GM18870 (cell line): ENCODE measurements at regions not wholly inside any gene's neighbourhood (a gene's known extent, or its start where the extent isn't known, plus 50 kb on each side); places are given as distances from the start of the nearest gene placed in this dataset.
A peak's percentile ranks its signal among the peaks of the same experiment; 100 is the strongest.

ENCODE experiments used
- ATAC-seq: cut with Tn5 transposase; IDR thresholded peaks from one replicate; pipeline ENCODE4 v1.9.1; 2021; ENCODE audit warnings: moderate library complexity; ENCODE audit not compliant: unreplicated experiment

DNA sequence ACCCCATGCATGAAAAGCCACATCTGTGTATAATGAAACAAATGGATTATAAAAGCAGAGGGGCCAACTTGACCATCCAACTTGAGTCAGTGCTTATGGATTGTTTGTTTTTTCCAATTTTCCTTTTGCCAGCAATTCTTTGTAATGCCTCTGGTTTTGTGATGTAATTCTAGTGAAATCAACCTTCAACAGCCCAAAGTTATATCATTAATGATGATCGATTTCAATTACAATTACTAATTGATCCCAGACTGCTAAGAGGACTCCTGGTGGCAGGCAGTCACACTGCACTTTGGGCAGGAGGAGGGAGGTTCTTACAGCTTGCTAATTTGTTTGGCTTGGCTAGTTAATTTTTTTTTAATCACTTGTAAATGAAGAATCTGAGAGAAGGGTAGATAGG, 552.3 kb downstream of the NUF2 start:
- ATAC-seq, result no peak

DNA sequence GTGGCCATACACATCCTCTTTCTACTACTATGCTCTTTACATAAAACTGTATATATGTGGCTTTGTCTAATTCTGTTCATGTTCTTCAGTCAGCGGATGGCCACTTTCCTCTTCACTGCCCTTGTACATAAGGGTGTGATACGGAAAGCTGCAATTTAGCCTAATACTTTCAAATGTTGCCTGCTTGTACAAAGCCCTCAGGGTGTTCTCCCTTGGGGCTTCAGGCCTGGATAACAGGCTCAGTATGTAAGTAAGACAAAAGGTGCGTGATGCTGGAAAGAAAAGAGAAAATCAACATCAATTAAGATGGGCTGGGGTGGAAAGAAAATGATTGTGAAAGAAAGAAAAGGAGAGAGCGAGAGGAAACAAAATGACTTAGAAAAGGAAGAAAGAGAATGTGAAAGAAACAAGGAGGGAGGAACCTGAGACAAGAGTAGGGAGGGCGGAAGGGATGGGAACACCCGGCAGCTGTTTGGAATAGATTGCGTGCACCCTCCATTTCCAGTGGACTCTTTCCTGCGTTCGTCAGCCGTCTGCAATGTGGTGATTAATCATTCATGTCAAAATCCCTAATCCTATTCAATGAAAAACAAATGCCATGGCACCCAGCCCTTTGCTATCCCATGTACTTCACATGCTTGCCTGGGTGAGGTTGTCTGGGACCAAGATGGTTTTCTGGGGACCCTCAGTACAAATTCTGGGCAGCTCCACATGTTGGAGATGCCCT, 553.6 kb downstream of the NUF2 start:
- no peak for ATAC-seq

DNA sequence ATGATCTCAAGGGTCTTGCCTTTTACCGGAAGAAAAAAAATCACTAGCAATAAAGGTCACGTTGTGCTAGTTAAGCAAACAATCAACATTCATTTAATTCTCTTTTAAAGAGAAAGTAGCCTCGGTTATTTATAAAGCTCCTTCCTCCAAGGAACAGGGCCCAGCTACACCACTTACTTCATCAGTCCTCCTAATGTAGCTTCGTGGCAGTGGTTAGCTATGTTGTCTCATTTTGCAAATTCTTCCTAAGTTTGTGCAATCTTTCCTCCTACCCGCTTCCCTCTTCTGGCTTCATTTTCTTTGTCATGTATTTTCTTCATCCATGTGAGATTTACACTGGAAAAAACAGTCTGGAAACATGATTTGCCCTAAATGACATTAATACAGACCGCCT, 554.2 kb downstream of the NUF2 start:
- no peak for ATAC-seq

DNA sequence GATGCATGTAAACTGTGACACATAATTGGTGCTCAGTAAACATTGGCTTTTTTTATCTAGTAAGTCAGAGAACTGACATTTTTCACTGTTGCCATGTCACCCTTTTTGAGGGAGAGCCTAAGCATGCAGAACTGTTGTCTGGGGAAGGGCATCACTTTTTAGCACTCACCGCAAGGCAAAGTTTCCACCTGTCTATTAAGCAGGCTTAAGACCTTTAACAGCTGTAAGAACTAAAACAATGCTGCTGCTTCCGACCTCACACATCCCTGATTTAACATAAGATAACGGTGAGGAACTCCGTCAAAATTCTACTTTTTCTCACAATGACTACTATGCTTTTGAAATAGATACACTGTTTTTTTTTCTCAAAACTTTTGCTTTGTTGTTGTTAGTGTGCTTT, 554.8 kb downstream of the NUF2 start:
- ATAC-seq, result no peak

DNA sequence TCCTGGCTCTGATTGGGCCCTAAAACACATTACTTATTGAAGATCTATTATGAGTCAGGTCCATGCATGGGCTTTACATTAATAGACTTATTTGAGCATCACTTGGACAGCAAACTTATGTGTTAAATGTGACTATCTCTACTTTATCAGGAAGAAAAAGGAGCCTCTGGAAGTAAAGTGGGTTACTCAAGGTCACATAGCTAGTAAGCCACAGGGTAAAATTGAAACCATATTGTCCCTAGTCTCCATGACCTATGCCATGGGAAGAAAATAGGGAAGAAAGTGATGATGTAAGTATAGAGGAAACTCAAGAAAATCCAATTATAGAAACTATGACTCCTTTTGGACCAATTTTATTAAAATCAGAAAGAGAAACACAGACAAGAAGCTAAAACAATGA, 555.3 kb downstream of the NUF2 start:
- no peak for ATAC-seq

DNA sequence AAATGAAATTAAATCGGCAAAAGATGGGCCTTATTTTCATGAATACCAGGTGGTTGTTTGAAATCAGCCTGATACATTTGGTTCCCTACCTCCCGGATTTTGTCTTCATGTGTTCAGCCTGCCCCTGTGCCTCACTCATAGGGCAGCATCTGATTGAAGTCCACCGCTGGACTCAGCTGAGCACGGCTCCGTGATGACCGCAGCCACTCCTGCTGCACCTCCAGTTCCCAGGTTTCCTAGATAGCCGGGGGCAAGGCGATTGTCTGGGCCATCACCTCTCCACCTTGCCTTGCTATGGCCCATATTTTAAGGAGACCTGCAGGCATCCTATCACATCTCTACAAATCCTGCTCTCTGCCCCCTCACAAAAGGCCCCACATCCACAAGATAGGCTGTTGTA, 563.8 kb downstream of the NUF2 start:
- ATAC-seq, result no peak

DNA sequence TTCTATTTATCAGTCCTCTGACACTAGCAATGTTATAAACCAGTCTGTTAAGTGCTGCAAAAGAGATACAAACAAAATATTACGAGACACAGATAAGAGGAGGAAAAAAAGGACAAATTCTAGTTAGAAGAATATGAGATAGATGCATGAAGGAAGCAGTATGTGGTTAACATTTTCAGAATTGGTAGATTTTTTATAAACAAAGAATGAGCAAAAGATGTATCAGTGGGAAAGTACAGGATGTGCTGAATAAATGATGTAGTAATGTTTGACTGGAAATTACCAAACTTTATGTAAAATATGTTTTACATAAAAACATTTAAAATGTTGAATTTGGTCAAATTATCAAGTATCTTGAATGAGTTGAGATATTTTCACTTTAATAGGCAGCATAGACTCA, 574.2 kb downstream of the NUF2 start:
- ATAC-seq, result no peak

DNA sequence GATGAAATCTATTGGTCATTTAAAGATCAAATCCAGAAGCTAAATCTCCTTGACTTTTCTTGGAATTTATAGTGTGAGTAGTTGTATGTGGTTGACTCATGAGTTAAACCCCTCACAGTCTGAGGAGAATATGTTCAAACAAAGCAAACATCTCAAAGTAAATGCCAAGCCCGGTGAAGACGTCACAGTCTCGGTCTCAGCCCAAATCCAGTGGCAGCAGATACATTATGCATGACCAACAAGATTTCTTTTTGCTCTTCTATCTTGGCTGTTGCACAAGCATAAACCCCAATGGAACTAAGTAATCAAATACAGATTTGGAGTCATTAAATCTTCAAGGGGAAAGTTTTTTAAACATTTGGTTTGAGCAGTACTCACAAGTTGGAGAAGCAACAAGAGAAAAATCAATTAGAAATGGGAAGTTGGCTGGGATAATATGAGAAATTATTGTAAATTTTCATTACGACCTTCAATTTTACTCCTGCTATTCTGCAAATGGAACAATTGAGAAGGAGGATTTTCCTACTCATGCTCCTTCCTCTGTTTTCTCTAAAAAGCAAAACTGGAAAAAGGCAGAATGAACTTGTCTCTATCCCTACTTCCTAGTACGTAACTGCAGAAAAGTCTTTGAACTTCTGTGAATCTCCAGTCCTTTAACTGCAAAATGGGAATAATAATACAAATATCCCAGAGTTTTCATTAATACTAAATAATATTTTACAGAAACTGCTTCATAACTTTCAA, 575.8 kb downstream of the NUF2 start:
- no peak for ATAC-seq

DNA sequence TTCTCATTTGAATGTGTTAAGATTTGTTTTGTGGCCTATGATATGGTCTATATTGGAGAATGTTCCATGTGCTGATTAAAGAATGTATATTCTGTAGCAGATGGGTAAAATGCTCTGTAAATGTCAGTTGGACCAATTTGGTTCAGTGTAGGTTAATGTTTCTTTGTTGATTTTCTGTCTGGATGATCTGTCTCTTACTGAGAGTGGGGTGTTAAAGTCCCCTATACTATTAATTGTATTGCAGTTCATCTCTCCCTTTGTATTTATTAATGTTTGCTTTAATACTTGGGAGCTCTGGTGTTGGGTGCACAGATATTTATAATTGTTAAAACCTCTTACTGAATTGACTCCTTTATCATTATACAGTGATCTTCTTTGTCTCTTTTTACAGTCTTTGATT, 584.5 kb downstream of the NUF2 start:
- ATAC-seq, result no peak

DNA sequence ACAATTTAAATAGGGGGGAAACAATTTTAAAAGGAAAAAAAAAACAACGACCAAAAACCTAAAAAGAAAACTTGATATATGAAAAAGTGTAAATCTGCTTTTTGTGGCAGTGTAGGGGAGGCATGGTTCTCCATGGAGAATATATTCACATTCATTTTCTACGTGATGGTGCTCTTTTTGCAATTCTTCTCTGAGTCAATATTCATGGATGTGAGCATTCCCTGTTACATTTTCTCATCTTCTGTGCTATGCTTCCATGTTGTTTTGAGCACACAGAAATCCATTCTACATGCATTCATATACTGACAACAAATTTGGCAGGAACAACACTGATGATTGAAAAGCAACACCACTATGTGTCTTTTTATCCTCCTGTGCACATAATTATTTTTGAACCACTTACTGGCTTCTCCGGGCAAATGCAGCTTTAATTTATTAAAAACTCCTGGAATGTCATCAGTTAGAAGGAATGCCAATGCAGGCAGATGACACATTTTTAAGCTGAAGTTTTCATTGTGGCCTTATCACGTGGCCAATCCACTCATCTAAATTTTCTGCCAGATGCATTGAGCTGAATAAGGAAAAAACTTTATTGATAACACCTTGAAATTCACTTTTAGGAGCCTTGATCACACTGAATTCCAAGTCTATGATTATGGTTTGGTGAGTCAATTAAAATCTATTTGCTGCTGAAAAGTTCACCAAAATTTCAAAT, 590.6 kb downstream of the NUF2 start:
- ATAC-seq, result no peak

DNA sequence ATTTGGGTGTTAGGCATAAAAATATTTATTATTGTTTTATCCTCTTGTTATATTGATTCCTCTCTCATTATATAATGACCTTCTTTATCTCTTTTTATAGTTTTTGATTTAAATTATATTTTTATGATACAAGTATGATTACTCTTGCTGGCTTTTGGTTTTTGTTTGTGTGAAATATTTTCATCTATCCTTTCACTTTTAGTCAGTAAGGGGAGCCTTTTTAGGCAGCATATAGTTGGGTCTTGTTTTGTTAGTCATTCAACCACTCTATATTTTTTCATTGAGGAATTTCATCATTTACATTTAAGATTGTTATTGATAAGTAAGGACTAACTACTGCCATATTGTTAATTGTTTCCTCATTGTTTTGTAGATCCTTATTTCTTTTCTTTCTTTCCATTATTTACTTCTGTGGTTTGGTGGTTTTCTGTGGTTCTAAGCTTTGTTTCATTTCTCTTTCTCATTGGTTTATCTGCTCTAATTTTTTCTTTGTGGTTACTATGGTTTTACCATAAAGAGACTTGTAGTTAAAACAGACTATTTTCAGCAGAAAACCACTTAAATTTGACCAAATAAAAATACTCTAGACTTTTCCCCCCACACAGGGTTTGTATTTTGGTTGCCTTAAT, 593.1 kb downstream of the NUF2 start:
- peak; percentile 80 for ATAC-seq

DNA sequence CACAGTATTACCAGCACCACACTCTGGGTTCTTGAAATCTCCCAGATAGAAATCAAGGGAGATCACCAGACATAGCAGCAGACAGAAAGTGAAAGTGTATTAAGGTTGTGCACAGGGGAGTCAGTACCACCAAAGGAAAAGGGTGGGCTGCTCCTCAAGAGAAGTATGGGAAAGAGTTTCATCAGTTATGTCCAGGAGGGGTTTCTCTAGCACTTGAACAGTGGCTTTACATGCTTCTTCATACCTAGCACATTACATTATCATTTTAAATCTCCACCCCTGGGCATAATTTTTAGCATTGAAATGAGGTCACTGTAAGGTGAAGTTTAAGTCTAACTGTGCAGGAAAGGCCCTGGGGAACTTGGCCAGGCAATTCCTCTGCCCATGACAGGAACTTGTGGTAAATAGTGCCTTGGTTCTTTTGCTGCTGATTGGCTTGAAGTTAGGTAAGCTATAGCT, 601.0 kb downstream of the NUF2 start:
- peak; percentile 91 for ATAC-seq

DNA sequence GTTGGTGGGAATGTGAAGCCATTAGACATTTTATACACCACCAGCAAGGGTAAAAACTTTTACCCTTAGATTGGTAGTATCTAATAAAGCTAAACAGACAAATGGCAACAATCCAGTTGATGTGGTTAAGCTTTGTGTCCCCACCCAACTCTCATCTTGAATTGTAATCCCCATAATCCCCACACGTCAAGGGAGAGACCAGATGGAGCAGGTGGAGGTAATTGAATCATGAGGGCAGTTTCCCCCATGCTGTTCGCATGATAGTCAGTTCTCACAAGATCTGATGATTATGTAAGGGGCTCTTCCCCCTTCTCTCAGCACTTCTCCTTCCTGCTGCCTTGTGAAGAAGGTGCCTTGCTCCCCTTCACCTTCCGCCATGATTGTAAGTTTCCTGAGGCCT, 602.3 kb downstream of the NUF2 start:
- ATAC-seq, result no peak

DNA sequence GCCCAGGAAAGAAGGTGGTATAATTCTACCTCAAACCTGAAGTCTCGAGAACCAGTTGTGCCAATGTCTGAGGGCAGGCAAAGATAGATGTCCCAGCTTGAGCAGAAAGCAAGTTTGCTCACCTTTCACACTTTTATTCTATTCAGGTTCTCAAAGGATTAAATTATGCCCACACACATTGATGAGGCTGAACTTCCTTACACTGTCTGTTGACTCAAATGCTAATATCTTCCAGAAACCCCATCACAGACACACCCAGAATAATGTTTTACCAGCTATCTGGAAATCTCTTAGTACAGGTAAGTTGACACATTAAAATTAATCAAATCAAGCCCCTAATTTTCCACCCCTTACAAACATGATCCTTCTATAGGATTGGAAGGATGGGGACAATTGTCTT, 605.7 kb downstream of the NUF2 start:
- no peak for ATAC-seq

DNA sequence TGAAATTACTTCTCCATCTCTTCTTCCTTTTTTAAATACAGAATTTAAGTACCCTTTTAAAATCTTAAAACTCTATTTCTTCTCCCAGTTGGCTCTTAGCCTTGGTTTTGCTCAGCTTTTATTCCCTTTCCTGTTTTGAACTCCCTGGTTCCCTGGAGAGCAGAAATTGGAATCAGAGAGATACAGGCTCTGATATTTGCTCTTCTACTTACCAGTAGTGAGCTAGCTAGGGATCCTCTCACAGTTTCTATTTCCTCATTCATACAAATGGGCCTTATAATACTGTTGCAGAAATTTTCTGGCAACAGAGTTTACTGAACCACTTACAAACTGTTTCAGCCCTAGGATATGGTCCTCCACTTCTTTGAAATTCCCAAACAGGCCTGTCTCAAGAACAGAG, 606.3 kb downstream of the NUF2 start:
- no peak for ATAC-seq

DNA sequence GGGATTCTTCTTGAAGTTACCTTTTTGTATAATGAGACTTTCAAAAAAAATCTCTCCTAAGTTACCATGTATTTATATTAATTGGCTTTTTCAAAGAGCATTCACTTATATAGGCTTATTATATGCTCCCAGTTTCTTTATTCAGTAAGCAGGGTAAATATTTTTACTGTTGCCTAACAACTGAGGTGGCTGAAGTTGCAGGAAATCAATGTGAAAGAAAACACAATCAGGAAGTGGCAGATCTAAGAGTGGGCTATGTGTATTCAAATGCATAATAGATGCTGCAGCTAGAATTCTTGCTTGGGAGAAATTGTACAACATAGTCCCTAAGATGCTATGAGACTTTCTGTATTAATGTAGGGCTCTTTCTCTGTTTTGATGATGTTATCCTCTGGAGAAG, 606.9 kb downstream of the NUF2 start:
- no peak for ATAC-seq

DNA sequence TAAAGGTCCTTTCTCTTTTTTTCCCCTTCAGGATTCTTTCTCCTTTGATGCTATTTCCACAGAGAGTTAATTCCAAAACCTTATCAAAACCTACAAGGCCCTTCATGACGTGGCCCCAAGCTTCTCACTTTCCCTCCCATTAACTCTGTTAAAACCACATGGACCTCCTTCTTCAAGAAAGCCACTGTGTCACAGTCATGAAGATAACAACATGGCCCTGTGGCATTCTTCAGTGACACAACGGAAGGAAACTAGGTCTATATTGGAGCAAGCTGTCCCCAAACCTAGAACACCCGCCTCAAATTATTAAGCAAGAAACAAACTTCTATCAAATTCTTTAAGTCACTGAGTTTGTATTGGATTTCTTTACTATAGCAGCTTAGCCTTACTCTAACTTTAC, 611.1 kb downstream of the NUF2 start:
- ATAC-seq, result no peak

DNA sequence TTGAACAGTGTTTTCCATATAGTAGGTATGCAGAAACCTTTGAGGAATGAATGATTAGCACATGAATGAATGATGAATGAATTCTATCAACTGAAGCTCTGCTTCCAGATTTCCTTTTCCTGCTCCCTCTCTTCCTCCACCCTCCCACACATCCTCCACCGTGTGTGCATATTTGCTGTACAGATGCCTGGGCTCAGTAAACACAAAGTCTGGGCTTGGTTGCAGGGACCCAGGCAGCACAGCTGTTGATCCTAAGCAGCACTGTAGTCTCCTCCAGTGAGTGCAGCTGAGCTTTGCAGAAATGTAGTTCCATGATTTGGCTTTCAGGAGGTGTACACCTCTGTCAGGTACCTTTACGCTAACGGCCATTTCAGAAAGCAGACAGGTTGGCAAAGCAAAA, 611.7 kb downstream of the NUF2 start:
- ATAC-seq, result no peak

DNA sequence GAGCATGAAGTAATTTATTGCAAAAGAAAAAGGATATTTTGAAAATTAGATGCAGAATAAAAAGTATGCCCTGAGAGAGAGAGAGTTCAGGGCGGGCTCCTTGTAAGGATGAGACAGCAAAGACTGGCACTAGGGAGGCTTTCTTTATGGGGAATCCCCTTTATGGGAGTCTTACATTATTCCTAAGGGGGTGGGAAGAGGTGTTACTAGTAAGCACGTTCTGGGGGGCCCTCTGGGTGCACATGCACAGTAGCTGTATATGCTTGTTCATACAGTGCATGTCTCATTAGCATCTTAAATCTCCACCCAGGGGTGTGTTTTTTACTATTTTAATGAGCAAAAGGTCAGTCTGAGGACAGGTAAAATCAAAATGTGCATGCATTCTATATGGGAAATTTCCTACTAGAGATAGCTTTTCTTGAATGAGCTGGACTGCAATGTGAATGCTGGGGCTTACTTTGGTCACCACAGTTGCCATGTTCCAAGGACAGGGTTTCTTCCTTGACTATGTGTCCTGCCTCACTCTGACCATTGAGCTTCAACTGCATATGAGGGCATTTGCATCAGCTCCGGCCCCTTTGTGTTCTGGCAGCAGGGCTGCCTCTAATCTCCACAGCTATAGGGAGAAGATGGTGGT, 614.1 kb downstream of the NUF2 start:
- no peak for ATAC-seq

DNA sequence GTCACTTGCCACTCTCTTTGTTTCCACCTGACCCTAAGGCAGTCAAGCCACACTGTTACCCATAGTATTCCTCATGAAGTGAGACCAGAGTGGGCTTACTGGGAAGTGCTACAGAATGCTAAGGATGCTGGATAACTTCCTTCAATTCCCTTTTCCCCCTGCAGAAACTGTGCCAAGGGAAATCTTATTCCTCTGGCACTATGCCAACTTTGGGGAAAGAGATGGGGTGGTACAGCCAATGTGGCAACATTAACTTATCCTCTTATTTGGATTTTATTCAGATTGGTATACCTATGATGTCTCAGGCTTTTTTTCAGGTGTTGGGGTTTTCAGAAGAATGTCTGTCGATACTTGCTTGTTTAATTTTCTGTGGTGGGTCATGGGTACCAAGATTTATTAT, 599.4 kb upstream of the PBX1 start:
- ATAC-seq, result no peak

DNA sequence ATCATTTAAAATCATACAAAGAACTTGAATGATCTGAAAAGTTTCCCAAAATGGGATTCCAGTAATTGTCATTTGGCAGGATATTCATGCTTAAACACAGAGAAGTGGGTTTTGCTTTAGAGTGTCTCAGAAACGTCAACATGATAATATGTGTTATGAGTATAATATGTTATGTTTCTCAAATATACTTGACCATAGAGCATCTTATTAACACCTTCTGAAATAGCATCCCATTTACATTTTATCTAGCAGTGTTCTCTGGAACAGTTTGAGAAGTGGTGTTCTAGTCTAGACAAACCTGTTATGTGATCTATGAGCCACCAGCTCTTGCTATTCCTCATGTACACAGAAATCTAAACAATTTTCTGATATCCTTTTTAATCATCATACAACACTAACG, 588.8 kb upstream of the PBX1 start:
- ATAC-seq, result no peak
